HG02759 (cell line): ENCODE measurements at regions not wholly inside any gene's neighbourhood (a gene's known extent, or its start where the extent isn't known, plus 50 kb on each side); places are given as distances from the start of the nearest gene placed in this dataset.

ENCODE experiments used
- ATAC-seq: cut with Tn5 transposase; IDR thresholded peaks from one replicate; pipeline ENCODE4 v1.9.1; 2021; ENCODE audit warnings: mild to moderate bottlenecking, moderate library complexity; ENCODE audit not compliant: unreplicated experiment

GRCh38 chr4:59831746-59832145, 1368.4 kb upstream of the ADGRL3 start:
- no peak for ATAC-seq

- ATAC-seq, result no peak
These were observed 1365.2 kb upstream of the ADGRL3 start for GRCh38 chr4:59834943-59835342.

DNA sequence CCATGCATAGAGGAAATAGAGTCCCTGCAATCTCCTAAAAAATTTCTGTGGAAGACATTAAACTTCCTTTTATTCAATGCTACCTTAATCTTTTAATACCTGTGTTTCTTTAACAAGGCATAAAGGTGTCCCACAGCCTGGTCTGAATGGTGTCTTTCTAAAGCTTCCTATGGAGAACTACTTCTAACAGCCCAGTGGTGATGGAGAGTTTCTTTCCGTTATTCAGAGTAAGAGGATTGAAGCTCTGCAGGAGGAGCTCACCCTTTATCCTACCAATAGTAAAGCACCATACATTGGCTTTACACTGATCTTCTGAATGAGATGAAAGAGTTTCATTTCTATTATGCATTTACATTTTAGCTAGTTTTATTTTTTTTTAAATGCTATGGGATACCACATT, 1362.4 kb upstream of the ADGRL3 start:
- ATAC-seq, result no peak

- ATAC-seq, result no peak
These were observed 1361.9 kb upstream of the ADGRL3 start for GRCh38 chr4:59838236-59838635.

- no peak for ATAC-seq
These were observed 1358.4 kb upstream of the ADGRL3 start for GRCh38 chr4:59841698-59842097.

- no peak for ATAC-seq
These were observed 1351.7 kb upstream of the ADGRL3 start for GRCh38 chr4:59848457-59848856.

- no peak for ATAC-seq
These were observed 1344.3 kb upstream of the ADGRL3 start for GRCh38 chr4:59855630-59856352.

DNA sequence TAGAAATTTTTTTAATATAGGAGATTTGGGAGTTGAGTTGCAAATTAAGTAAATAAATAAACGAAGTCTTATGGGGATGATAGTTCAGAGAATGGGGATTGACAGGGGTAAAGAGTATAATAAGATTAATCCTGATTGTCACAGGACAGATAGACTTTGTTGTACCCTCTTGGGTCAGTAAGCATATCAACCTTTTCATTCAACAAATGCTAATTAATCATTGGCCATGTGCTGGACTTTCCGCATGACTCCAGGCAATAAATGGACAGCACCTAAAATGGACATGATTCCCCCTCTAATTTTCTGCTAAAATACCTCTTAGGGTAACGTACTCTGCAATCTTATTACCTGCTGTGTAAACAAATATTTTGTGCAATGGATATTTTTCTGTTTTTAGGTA, 1331.1 kb upstream of the ADGRL3 start:
- no peak for ATAC-seq

- ATAC-seq, result no peak
These were observed 1330.6 kb upstream of the ADGRL3 start for GRCh38 chr4:59869559-59869958.

- ATAC-seq, result no peak
These were observed 1318.5 kb upstream of the ADGRL3 start for GRCh38 chr4:59881632-59882031.

- ATAC-seq, result no peak
These were observed 1295.8 kb upstream of the ADGRL3 start for GRCh38 chr4:59904331-59904730.

DNA sequence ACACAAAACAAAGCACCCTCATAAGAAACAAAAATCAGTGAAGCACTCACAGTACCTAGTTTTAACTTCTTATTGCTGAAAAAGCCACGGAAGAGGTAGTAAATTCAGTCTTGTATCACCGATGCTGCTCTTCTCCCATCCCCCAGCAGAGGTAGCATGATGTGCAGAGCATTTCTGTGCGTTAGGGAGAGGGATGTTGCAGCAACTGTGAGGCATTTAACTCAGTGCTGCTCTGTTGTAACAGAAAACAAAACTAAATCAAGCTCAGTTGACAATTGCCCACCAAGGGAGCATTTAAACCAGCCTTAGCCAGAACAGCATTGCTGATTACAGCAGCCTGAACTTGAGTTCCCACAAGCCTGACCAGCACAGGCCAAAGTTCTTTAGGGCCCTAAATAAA, 1279.7 kb upstream of the ADGRL3 start:
- no peak for ATAC-seq

DNA sequence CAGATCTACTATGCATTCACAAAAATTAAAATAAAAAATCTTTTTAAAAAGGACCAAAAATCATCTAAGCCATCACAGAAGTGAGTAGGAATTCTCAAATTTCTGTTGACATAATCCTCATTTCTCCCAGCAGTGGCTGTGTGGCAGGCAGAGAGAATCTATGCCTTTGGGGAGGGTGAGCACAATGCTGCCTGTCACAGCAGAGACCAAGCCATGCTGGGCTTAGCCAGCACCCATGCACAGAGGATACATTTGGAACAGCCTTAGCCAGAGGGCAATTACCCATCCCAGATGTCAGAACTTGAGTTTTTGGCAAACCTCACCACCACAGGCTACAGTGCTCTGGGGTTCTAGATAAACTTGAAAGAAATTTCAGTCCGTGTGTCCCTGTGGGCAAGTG, 1274.8 kb upstream of the ADGRL3 start:
- no peak for ATAC-seq

DNA sequence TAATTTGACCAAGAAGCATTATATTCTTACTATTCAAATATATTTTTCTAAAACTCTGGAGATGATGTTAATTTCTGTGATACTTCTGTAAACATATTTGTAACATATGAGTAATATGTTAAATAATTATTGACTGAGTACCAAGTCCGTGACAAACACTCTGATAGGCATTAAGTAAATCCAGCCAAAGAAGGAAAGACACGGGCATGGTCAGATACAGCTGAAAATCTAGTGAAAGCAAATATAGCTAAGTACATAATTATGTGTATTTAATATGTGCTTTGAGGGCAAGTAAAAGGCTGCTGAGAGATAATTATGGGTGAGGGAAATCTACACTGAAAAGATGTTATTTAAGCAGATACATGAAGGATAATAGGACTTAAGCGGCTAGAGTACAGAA, 1263.6 kb upstream of the ADGRL3 start:
- no peak for ATAC-seq

DNA sequence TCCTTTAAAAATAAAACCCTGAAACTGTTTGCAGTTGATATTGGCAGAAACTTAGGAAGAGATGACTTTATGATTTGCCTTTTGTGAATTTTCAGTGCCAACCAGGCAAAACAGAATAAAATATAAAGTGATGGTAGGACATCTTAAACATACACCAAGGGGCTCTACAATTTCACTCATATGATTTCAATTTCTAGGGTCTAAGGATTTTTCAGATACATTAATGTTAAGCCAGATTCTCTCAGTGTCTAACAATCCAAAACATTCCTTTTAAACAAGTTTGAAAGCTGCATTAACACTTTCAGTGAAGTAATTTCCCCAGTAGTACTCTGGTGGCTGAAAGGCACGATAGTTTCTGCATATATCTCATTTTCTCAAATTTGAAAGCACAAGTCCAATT, 1262.0 kb upstream of the ADGRL3 start:
- ATAC-seq, result no peak

DNA sequence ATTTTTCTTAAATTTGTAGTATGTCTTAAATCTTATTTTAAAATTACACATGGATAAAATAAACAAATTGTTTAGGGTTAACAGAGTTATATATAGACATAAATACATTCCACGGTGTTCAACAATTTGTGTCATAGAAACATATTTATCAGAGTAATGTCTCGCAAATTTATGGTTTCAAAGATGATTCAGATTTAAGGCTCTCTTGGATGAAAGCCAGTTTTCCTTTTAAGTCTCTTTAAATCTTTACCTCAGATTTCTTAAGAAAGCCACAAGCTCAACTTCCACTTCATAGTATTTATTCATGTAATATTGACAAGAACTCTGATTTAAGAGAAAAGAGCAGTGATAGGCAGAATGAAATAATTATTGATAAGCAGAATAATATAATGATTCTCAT, 1254.8 kb upstream of the ADGRL3 start:
- ATAC-seq, result no peak

DNA sequence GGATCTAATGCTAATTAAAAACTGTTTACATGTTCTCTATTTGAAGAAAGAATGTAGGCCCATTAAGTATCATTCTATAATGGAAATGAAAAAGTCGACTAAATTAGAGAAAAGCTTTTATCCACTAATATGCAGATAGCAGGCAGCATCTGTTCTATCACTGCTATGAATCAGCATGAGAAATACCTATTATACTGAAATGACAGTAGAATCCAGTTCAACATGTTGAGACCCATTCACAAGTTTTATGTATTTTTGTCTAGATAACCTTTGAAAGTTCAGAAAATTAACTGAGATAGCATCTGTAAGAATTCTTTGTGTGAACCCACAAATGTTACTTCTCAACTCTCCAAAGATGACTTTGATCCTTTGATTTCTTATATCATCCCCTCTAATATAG, 1254.4 kb upstream of the ADGRL3 start:
- ATAC-seq, result no peak

DNA sequence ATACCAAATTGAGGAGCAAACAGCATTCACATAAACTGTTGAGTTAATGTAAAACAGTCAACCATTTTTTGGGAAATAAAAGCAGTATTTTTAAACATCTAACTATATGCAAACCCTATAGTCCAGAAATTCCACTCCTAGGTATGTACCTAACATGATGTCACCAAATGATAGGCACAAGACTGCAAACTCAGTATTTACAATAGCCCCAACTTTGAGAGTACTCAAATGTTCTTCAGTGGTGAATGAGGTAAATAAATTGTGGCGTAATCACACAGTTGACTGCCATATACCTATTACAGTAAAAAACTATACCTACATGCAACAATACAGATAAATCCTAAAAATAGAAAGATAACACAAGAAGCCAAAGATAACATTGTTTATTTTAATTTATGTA, 1243.8 kb upstream of the ADGRL3 start:
- no peak for ATAC-seq

GRCh38 chr4:59960143-59960542, 1240.0 kb upstream of the ADGRL3 start:
- no peak for ATAC-seq

DNA sequence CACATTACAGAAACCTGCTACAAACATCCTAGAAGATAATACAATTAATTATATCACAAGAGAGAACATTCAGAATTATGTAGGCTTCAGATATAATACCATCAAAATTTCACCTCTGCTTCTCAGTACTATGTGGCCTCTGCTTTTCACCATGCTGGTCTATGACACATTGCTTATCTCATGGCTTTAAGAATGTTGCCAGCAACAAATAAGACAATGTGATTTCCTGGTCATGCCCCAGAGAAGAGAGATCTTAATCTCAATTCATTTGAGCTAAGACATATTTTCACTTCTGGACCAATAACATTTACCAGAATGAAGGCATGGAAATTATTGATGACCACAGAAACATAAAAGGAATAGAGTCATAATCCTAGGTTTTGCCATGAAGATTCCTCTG, 1233.4 kb upstream of the ADGRL3 start:
- no peak for ATAC-seq

DNA sequence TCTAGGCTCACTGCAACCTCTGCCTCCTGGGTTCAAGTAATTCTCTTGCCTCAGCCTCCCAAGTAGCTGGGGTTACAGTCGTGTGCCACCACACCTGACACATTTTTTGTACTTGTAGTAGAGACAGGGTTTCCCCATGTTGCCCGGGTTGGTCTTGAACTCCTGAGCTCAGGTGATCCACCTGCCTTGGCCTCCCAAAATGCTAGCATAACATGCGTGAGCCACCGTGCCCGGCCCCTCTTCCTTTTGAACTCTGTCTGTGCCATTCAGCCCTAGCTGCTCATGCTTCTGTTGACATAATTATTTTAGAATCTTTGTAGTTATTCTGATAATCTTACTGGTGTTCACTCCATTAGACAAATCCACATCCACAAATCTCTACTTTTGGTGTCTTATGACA, 1231.3 kb upstream of the ADGRL3 start:
- ATAC-seq, result no peak

GRCh38 chr4:59969909-59970308, 1230.2 kb upstream of the ADGRL3 start:
- no peak for ATAC-seq

GRCh38 chr4:59971952-59972351, 1228.2 kb upstream of the ADGRL3 start:
- ATAC-seq, result no peak
